Breast epithelium (tissue), 4 donors: ENCODE measurements at regions not wholly inside any gene's neighbourhood (a gene's known extent, or its start where the extent isn't known, plus 50 kb on each side); places are given as distances from the start of the nearest gene placed in this dataset.

ENCODE experiments used
- DNase-seq, 2 donors: peaks; one replicate each; pipeline ENCODE4 v3.0.0-alpha.2; 2019; ENCODE audit warnings: low spot score in 2 of 2
- H3K27ac ChIP-seq, 2 donors: fragments of 200-600 bp; sonication (generic) in 1 of 2; one replicate each; pipeline ENCODE4 v1.5.1; 2016 to 2019; ENCODE audit warnings: mild to moderate bottlenecking in 1 of 2
- H3K27me3 ChIP-seq, 2 donors: fragments of 200-600 bp; sonication (generic) in 1 of 2; one replicate each; pipeline versions ENCODE4 v1.5.1 to v1.6.0; 2017 to 2019; ENCODE audit warnings: control low read depth in 1 of 2, mild to moderate bottlenecking in 1 of 2
- H3K36me3 ChIP-seq: fragments of 200-600 bp; one replicate; pipeline ENCODE4 v1.5.1; 2019
- H3K4me1 ChIP-seq, 2 donors: fragments of 200-600 bp; sonication (generic); one replicate each; pipeline ENCODE4 v1.5.1; 2016 to 2019; ENCODE audit warnings: control low read depth in 1 of 2
- H3K4me3 ChIP-seq, 3 donors: fragments of 200-600 bp; sonication (generic); 1 replicate in 2 of 3; 2 replicates in 1 of 3; pipeline ENCODE4 v1.5.1; 2016 to 2019; ENCODE audit warnings: mild to moderate bottlenecking in 3 of 3, moderate library complexity in 2 of 3
- H3K9me3 ChIP-seq, 2 donors: fragments of 200-600 bp; sonication (generic) in 1 of 2; one replicate each; pipeline ENCODE4 v1.5.1; 2016 to 2019; ENCODE audit warnings: control low read depth in 1 of 2
- POLR2A ChIP-seq: fragments of 450-650 bp; IDR thresholded peaks from one replicate; pipeline ENCODE4 v1.6.1; 2016; ENCODE audit warnings: antibody characterized with exemption, mild to moderate bottlenecking, moderate library complexity
- POLR2AphosphoS5 ChIP-seq, 3 donors: sonication (generic); formaldehyde crosslinking; IDR thresholded peaks; one replicate each; pipeline ENCODE4 v1.6.1; 2017; ENCODE audit warnings: antibody characterized with exemption in 3 of 3
- intact Hi-C: fragments of 100-400 bp; cut with DNase I; formaldehyde crosslinking; loops from one replicate; pipeline ENCODE4 v1.15.1; 2023; ENCODE audit warnings: low total_unique reads
- TF ChIP-seq, protein P1 (sequence below), 3 donors: fragments of 450-650 bp; IDR thresholded peaks; one replicate each; pipeline ENCODE4 v1.5.1; 2016 to 2017; ENCODE audit warnings: antibody characterized with exemption in 3 of 3, mild to moderate bottlenecking in 3 of 3, moderate library complexity in 3 of 3

DNA sequence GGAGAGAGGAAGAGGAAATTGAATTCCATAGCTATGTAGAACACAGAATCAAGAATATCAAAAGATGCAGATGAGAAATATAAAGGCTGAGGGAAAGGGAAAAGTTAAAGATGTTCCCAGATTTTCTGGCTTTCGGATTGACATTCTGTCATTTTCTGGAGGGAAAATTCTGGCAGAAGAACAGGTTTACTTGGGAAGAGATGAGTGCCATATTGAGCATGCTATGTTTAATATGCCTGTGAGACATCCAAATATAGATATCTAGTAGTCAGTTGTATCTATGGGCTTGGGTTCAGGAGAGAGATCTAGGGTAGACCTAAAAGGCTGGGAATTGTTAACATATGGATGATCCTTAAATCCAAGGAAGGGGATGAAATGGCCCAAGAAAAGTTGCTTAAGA is 181.9 kb upstream of the ARG1 start:
- intact Hi-C loops: no loop called here
- H3K4me3 ChIP-seq: no peak overlapping the region
- no peak overlapping the region for H3K27ac ChIP-seq
- H3K27me3 ChIP-seq: no peaks in the 10 kb centered on the region
- H3K4me1 ChIP-seq: no peaks in the 10 kb centered on the region
- peaks cover 0 to 10% of the 10 kb centered on the region in 2 donors for H3K9me3 ChIP-seq
- no peak for TF ChIP-seq POLR2A
- TF ChIP-seq, protein P1, sequence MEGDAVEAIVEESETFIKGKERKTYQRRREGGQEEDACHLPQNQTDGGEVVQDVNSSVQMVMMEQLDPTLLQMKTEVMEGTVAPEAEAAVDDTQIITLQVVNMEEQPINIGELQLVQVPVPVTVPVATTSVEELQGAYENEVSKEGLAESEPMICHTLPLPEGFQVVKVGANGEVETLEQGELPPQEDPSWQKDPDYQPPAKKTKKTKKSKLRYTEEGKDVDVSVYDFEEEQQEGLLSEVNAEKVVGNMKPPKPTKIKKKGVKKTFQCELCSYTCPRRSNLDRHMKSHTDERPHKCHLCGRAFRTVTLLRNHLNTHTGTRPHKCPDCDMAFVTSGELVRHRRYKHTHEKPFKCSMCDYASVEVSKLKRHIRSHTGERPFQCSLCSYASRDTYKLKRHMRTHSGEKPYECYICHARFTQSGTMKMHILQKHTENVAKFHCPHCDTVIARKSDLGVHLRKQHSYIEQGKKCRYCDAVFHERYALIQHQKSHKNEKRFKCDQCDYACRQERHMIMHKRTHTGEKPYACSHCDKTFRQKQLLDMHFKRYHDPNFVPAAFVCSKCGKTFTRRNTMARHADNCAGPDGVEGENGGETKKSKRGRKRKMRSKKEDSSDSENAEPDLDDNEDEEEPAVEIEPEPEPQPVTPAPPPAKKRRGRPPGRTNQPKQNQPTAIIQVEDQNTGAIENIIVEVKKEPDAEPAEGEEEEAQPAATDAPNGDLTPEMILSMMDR (IDR thresholded peaks at IDR 0.05): no peak
- TF ChIP-seq POLR2AphosphoS5 (IDR thresholded peaks at IDR 0.05): no peak
- no peak for DNase-seq
- no peaks in the 10 kb centered on the region for H3K36me3 ChIP-seq

DNA sequence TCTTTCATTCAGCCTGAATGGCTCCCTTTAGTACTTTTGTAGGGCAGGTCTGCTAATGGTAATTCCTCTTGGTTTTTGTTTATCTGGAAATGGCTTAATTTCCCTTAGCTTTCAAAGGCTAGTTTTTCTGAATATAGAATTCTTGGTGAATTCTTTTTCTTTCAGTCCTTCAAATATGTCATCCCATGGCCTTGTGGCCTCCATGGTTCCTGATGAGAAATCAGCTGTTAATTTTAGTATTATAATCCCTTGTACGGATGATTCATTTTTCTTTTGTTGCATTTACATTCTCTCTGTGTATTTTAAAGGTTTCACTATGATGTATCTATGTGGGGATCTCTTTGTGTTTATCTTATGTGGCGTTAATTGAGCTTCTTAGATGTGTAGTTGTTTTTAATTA is 179.6 kb upstream of the ARG1 start:
- peaks cover 0 to 10% of the 10 kb centered on the region in 2 donors for H3K9me3 ChIP-seq
- no peak for DNase-seq
- no peaks in the 10 kb centered on the region for H3K36me3 ChIP-seq
- no peak overlapping the region for H3K4me3 ChIP-seq
- no peak overlapping the region for H3K27ac ChIP-seq
- TF ChIP-seq POLR2AphosphoS5 (IDR thresholded peaks at IDR 0.05): no peak
- TF ChIP-seq POLR2A: no peak
- TF ChIP-seq, protein P1 (IDR thresholded peaks at IDR 0.05): no peak
- intact Hi-C loops: no loop called here
- H3K27me3 ChIP-seq: no peaks in the 10 kb centered on the region
- H3K4me1 ChIP-seq: no peaks in the 10 kb centered on the region

DNA sequence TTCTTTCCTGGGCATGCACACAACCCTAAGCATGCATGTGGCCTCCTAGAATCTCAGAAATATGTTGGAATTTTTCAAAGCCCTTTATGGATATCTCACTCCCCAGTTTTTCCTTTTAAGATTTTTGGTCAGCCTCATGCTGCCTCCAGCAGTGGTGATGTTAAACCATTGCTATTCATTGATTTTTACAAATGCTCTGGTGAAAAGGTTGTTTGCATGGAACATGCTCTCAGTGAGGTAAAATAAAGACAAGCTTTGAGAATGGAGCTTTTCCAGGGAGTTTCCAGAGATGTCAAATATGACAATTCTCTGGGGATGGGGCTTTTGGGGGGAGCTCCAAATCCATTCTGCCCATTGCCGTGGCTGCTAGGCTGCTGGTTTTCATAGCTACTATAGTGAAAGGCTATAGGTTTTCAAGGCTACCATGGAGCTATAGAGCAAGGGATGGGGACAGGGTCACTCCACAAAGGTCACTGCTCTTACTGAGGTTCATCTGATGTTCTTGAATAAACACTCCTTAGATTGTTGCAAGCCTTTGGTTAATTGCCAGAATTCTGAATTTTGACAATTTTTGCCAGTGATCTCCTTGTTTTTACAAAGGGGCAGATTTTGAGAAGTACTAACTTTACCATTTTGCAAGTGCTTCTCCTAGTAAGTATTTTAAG is 178.1 kb upstream of the ARG1 start:
- intact Hi-C loops: no loop called here
- H3K9me3 ChIP-seq: peaks cover 0 to 10% of the 10 kb centered on the region in 2 donors
- no peak overlapping the region for H3K27ac ChIP-seq
- no peak overlapping the region for H3K4me3 ChIP-seq
- no peaks in the 10 kb centered on the region for H3K27me3 ChIP-seq
- TF ChIP-seq POLR2AphosphoS5 (IDR thresholded peaks at IDR 0.05) (no peak), POLR2A (no peak)
- TF ChIP-seq, protein P1 (IDR thresholded peaks at IDR 0.05): no peak
- no peaks in the 10 kb centered on the region for H3K4me1 ChIP-seq
- no peak for DNase-seq
- no peaks in the 10 kb centered on the region for H3K36me3 ChIP-seq

DNA sequence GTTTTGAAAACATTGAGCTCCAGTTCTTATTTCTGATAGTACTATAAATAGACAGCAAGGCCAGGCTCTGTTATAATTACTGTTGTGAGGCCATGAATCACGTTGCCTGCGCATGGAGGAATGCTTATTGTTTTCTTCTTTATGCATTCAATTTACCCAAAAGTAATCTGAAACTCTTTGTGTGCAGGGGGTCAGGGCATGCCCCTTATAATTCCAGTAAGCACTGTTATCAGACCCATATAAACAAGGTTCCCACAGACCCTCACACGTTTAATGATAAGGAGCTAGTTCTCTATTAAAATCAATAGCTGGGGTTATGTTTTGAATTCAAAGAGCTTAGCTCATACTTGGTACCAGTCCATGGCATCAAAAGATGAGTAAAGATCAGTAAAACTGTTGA is 174.8 kb upstream of the ARG1 start:
- no peak overlapping the region for H3K4me3 ChIP-seq
- H3K36me3 ChIP-seq: no peaks in the 10 kb centered on the region
- peaks cover 0 to 17% of the 10 kb centered on the region in 2 donors for H3K9me3 ChIP-seq
- no peak overlapping the region for H3K27ac ChIP-seq
- no peak for TF ChIP-seq POLR2AphosphoS5 (IDR thresholded peaks at IDR 0.05)
- no peak for TF ChIP-seq POLR2A
- TF ChIP-seq, protein P1 (IDR thresholded peaks at IDR 0.05): no peak
- no peak for DNase-seq
- intact Hi-C loops: no loop called here
- no peaks in the 10 kb centered on the region for H3K27me3 ChIP-seq
- no peaks in the 10 kb centered on the region for H3K4me1 ChIP-seq

DNA sequence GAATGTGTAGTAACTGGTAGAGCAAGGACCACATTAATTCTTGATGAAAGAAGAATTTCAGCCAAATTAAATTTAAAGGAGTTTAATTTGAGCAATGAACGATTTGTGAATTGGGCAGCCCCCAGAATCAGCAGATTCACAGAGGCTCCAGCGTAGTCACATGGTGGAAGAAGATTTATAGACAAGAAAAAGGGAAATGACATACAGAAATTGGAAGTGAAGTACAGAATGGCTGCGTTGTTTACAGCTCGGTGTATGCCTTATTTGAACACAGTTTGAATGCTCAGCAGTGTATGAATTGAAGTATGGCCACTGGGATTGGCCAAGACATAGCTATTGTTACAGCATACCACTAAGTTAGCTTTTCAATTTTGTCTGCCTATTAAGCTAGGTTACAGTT is 173.6 kb upstream of the ARG1 start:
- TF ChIP-seq POLR2AphosphoS5 (IDR thresholded peaks at IDR 0.05) (no peak), POLR2A (no peak)
- TF ChIP-seq, protein P1 (IDR thresholded peaks at IDR 0.05): no peak
- no peak overlapping the region for H3K27ac ChIP-seq
- no peaks in the 10 kb centered on the region for H3K27me3 ChIP-seq
- H3K36me3 ChIP-seq: no peaks in the 10 kb centered on the region
- H3K4me1 ChIP-seq: no peaks in the 10 kb centered on the region
- DNase-seq: no peak
- H3K4me3 ChIP-seq: no peak overlapping the region
- peaks cover 0 to 8% of the 10 kb centered on the region in 2 donors for H3K9me3 ChIP-seq
- intact Hi-C loops: no loop called here
